HEK293 (cell line): ENCODE measurements at regions not wholly inside any gene's neighbourhood (a gene's known extent, or its start where the extent isn't known, plus 50 kb on each side); places are given as distances from the start of the nearest gene placed in this dataset.
"Not testable (repeated sequence)": the region's sequence is repeated elsewhere in the genome, so short reads cannot be mapped to it uniquely, and the experiment has no call there.

ENCODE experiments used
- CTCF ChIA-PET: fragments of 350-600 bp; formaldehyde crosslinking; extraction: SDS; loops from one replicate; lab custom pipeline; 2021; ENCODE audit warnings: antibody characterized with exemption; lab: Yijun Ruan, JAX
- POLR2A ChIA-PET: fragments of 300-600 bp; formaldehyde crosslinking; extraction: SDS; loops from one replicate; lab custom pipeline; 2020; ENCODE audit warnings: antibody characterized with exemption, inconsistent platforms; lab: Yijun Ruan, JAX
- H3K27ac ChIP-seq: fragments of 200-500 bp; sonication (Bioruptor generic); 2 replicates; pipeline ENCODE4 v1.5.1; 2014; ENCODE audit warnings: low read depth, low read length, control low read depth, inconsistent platforms; ENCODE audit errors: extremely low read depth
- H3K36me3 ChIP-seq, 2 experiments: fragments of 200-500 bp in 1 of 2; sonication (Bioruptor generic) in 1 of 2; 1 replicate in 1 of 2; 2 replicates in 1 of 2; pipeline ENCODE4 v1.5.1; 2014 to 2017; ENCODE audit warnings: inconsistent platforms in 2 of 2, low read length in 2 of 2; ENCODE audit not compliant: control insufficient read depth in 2 of 2, insufficient read depth in 1 of 2
- H3K4me1 ChIP-seq: fragments of 200-500 bp; sonication (Bioruptor generic); 2 replicates; pipeline ENCODE4 v1.5.1; 2014; ENCODE audit warnings: mild to moderate bottlenecking, low read length, inconsistent platforms; ENCODE audit not compliant: control insufficient read depth, insufficient read depth
- H3K4me3 ChIP-seq: 2 replicates; pipeline ENCODE4 v1.5.1; 2011; ENCODE audit warnings: low read depth, mild to moderate bottlenecking, control low read depth, low read length, moderate library complexity
- H3K9me3 ChIP-seq: fragments of 200-500 bp; sonication (Bioruptor generic); 2 replicates; pipeline ENCODE4 v1.5.1; 2014; ENCODE audit warnings: low read depth, low read length, inconsistent platforms; ENCODE audit not compliant: control insufficient read depth, insufficient read depth
- IKZF3 ChIP-seq: fragments of 450-650 bp; IDR thresholded peaks from 2 replicates; pipeline ENCODE4 v1.5.0; 2018; ENCODE audit warnings: missing biosample characterization, mild to moderate bottlenecking, missing genetic modification characterization, moderate library complexity
- OVOL3 ChIP-seq: fragments of 450-650 bp; formaldehyde crosslinking; IDR thresholded peaks from 2 replicates; pipeline ENCODE4 v1.5.1; 2016; ENCODE audit warnings: missing biosample characterization, missing genetic modification characterization
- PRDM10 ChIP-seq: fragments of 450-650 bp; formaldehyde crosslinking; IDR thresholded peaks from 2 replicates; pipeline ENCODE4 v1.5.1; 2016; ENCODE audit warnings: missing biosample characterization, missing genetic modification characterization
- SETDB1 ChIP-seq: IDR thresholded peaks from one replicate; pipeline ENCODE4 v1.6.1; 2017; ENCODE audit warnings: mild to moderate bottlenecking, low read length, moderate library complexity, mixed read lengths; ENCODE audit not compliant: insufficient read length
- TCF7L2 ChIP-seq: IDR thresholded peaks from 2 replicates; pipeline ENCODE4 v1.6.1; 2011; ENCODE audit warnings: low read depth, mild to moderate bottlenecking, inconsistent platforms, low read length, moderate library complexity, borderline replicate concordance
- ZBTB20 ChIP-seq: fragments of 450-650 bp; formaldehyde crosslinking; IDR thresholded peaks from 2 replicates; pipeline ENCODE4 v1.5.1; 2016; ENCODE audit warnings: missing biosample characterization, missing genetic modification characterization
- ZBTB44 ChIP-seq: fragments of 450-650 bp; IDR thresholded peaks from 2 replicates; pipeline ENCODE4 v1.5.1; 2018; ENCODE audit warnings: missing biosample characterization, mild to moderate bottlenecking, missing genetic modification characterization
- ZNF114 ChIP-seq: fragments of 450-650 bp; formaldehyde crosslinking; IDR thresholded peaks from 2 replicates; pipeline ENCODE4 v1.5.0; 2017; ENCODE audit warnings: missing biosample characterization, missing genetic modification characterization
- ZNF223 ChIP-seq: fragments of 450-650 bp; formaldehyde crosslinking; IDR thresholded peaks from 2 replicates; pipeline ENCODE4 v1.5.1; 2016; ENCODE audit warnings: missing biosample characterization, missing genetic modification characterization
- ZNF248 ChIP-seq: fragments of 450-650 bp; formaldehyde crosslinking; IDR thresholded peaks from 2 replicates; pipeline ENCODE4 v1.5.1; 2017; ENCODE audit warnings: missing biosample characterization, missing genetic modification characterization
- ZNF404 ChIP-seq: fragments of 450-650 bp; formaldehyde crosslinking; IDR thresholded peaks from 2 replicates; pipeline ENCODE4 v1.5.1; 2017; ENCODE audit warnings: missing biosample characterization, missing genetic modification characterization
- ZNF555 ChIP-seq: fragments of 450-650 bp; formaldehyde crosslinking; conservative IDR thresholded peaks from 2 replicates; pipeline ENCODE4 v1.5.1; 2017; ENCODE audit warnings: missing biosample characterization, mild to moderate bottlenecking, missing genetic modification characterization, inconsistent platforms
- ZNF558 ChIP-seq: fragments of 450-650 bp; formaldehyde crosslinking; IDR thresholded peaks from 2 replicates; pipeline ENCODE4 v1.5.1; 2016; ENCODE audit warnings: missing biosample characterization, missing genetic modification characterization
- ZNF670 ChIP-seq: fragments of 450-650 bp; formaldehyde crosslinking; IDR thresholded peaks from 2 replicates; pipeline ENCODE4 v1.5.1; 2016; ENCODE audit warnings: missing biosample characterization, missing genetic modification characterization, low read depth
- TF ChIP-seq, protein P1 (sequence below): fragments of 450-650 bp; IDR thresholded peaks from 2 replicates; pipeline ENCODE4 v1.5.1; 2018; ENCODE audit warnings: missing biosample characterization, missing genetic modification characterization
- TF ChIP-seq, protein P2 (sequence below): fragments of 450-650 bp; formaldehyde crosslinking; IDR thresholded peaks from 2 replicates; pipeline ENCODE4 v1.5.1; 2017; ENCODE audit warnings: missing biosample characterization, mild to moderate bottlenecking, missing genetic modification characterization, moderate library complexity

DNA sequence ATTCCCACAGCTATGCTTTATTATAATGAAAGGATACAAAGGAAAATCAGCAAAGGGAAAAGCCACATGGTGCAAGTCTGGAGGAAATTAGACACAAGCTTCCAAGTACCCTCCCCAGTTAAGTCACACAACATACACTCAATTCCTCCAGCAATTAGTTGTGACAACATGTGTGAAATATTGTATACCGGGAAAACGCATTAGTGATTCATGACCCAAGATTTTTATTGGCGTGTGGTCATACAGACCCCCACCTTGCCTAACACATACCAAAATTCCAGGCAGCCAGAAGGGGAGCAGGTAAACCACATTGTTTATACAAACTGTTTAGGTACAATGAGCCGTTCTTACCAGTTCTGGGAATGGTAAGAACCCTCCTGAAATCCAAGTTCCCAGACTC is 160.6 kb downstream of the CYB561 start:
- no peaks in the 10 kb centered on the region for H3K36me3 ChIP-seq
- TF ChIP-seq PRDM10 (tag by site-specific recombination) (no peak), ZNF404 (tag by site-specific recombination) (no peak), ZNF670 (tag by site-specific recombination) (no peak)
- ChIA-PET CTCF (no interaction called here), POLR2A (no interaction called here)
- H3K9me3 ChIP-seq, result no peaks in the 10 kb centered on the region
- no peak overlapping the region for H3K27ac ChIP-seq
- H3K4me1 ChIP-seq, result peaks cover 4% of the 10 kb centered on the region; the same call in 1 of the 2 replicates
- no peak overlapping the region for H3K4me3 ChIP-seq

DNA sequence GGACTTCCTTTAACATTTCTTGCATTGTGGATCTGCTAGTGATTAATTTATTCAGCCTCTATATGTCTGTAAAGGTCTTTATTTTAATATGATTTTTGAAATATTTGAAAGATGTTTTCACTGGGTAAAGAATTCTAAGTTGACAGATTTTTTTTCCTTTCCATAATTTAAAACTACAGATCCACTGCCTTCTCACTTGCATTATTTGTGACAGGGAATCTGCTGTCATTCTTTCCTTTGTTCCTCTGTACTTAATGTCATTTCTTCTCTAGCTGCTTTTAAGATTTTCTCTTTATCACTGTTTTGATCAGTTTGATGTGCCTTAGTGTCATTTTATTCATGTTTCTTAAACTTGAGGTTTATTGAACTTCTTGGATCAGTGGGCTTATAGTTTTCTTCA is 159.9 kb downstream of the CYB561 start:
- H3K27ac ChIP-seq, result no peak overlapping the region
- no peaks in the 10 kb centered on the region for H3K9me3 ChIP-seq
- ChIA-PET POLR2A (no interaction called here), CTCF (no interaction called here)
- peaks cover 8% of the 10 kb centered on the region; the same call in 1 of the 2 replicates for H3K4me1 ChIP-seq
- no peak for TF ChIP-seq ZNF558 (tag by site-specific recombination)
- 0 out of 2 replicates have a peak, but pooled peaks have one; percentile 7 for TF ChIP-seq ZNF555 (tag by site-specific recombination)
- peak; percentile 91 for TF ChIP-seq SETDB1
- no peak for TF ChIP-seq ZNF223 (tag by site-specific recombination)
- no peak for TF ChIP-seq ZBTB20 (tag by site-specific recombination)
- TF ChIP-seq ZNF114, result no peak
- no peak for TF ChIP-seq IKZF3 (tag by site-specific recombination)
- TF ChIP-seq ZBTB44 (tag by site-specific recombination), result no peak
- TF ChIP-seq, all 188 proteins: peak for 2
- Histone ChIP-seq H3K36me3 (no peaks in the 10 kb centered on the region), H3K4me3 (no peak overlapping the region)

DNA sequence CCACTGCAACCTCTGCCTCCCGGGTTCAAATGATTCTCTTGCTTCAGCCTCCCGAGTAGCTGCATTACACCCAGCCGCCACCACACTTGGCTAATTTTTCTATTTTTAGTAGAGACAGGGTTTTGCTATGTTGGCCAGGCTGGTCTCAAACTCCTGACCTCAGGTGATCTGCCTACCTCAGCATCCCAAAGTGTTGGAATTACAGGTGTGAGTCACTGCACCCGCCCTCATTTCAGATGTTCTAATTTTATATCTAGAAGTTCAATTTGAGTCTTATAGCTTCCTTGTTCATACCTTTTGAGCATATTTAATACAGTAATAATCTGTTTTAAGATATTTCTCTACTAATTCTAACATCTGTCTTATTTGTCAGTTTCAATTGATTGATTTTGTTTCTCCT is 159.1 kb downstream of the CYB561 start:
- H3K27ac ChIP-seq, H3K36me3 ChIP-seq, H3K4me3 ChIP-seq, H3K4me1 ChIP-seq, POLR2A ChIA-PET, H3K9me3 ChIP-seq: not testable (repeated sequence)
- CTCF ChIA-PET, result interaction anchor here (0.6 to 0.7 kb wide), 3 partner anchors 22 to 319 kb away, joined by 3 to 6 read pairs (median 3); no protein-coding TSS in a partner anchor

GRCh38 chr17:63289931-63290330 is 156.2 kb downstream of the CYB561 start:
- Histone ChIP-seq H3K27ac (no peak overlapping the region), H3K36me3 (no peaks in the 10 kb centered on the region), H3K4me3 (no peak overlapping the region), H3K9me3 (no peaks in the 10 kb centered on the region), H3K4me1 (peaks cover 8% of the 10 kb centered on the region; the same call in 1 of the 2 replicates)
- CTCF ChIA-PET, result interaction anchor here (0.6 to 1.3 kb wide), 3 partner anchors 124 to 671 kb away, joined by 3 to 5 read pairs (median 4); no protein-coding TSS in a partner anchor
- no peak for TF ChIP-seq OVOL3 (tag by site-specific recombination)
- no peak for TF ChIP-seq ZNF248 (tag by site-specific recombination)
- TF ChIP-seq TCF7L2, result no peak
- TF ChIP-seq, protein P1, sequence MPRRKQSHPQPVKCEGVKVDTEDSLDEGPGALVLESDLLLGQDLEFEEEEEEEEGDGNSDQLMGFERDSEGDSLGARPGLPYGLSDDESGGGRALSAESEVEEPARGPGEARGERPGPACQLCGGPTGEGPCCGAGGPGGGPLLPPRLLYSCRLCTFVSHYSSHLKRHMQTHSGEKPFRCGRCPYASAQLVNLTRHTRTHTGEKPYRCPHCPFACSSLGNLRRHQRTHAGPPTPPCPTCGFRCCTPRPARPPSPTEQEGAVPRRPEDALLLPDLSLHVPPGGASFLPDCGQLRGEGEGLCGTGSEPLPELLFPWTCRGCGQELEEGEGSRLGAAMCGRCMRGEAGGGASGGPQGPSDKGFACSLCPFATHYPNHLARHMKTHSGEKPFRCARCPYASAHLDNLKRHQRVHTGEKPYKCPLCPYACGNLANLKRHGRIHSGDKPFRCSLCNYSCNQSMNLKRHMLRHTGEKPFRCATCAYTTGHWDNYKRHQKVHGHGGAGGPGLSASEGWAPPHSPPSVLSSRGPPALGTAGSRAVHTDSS, result no peak
- TF ChIP-seq, protein P2, sequence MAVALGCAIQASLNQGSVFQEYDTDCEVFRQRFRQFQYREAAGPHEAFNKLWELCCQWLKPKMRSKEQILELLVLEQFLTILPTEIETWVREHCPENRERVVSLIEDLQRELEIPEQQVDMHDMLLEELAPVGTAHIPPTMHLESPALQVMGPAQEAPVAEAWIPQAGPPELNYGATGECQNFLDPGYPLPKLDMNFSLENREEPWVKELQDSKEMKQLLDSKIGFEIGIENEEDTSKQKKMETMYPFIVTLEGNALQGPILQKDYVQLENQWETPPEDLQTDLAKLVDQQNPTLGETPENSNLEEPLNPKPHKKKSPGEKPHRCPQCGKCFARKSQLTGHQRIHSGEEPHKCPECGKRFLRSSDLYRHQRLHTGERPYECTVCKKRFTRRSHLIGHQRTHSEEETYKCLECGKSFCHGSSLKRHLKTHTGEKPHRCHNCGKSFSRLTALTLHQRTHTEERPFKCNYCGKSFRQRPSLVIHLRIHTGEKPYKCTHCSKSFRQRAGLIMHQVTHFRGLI (tag by site-specific recombination), result 0 out of 2 replicates have a peak, but pooled peaks have one; percentile 32
- POLR2A ChIA-PET, result no interaction called here
